ENCODE measurements at regions not wholly inside any gene's neighbourhood (a gene's known extent, or its start where the extent isn't known, plus 50 kb on each side); places are given as distances from the start of the nearest gene placed in this dataset.

- TF ChIP-seq CTCF (IDR thresholded peaks at IDR 0.05) (no peak), EP300 (IDR thresholded peaks at IDR 0.05) (no peak), POLR2AphosphoS5 (IDR thresholded peaks at IDR 0.05) (no peak), POLR2A (IDR thresholded peaks at IDR 0.05) (no peak)
- H3K36me3 ChIP-seq = no peaks in the 10 kb centered on the region
- H3K27me3 ChIP-seq = no peaks in the 10 kb centered on the region
- DNase-seq (ENCODE audit: low spot score in 2 of 2) = no peak
- no peak overlapping the region for H3K4me3 ChIP-seq
- WGBS = 79% methylated on average over 4 of the region's 4 CpGs
- H3K27ac ChIP-seq = no peak overlapping the region
- H3K9me3 ChIP-seq = no peaks in the 10 kb centered on the region
- H3K4me1 ChIP-seq = no peaks in the 10 kb centered on the region
Observed at GRCh38 chr14:37665479-37665878, 70.0 kb downstream of the TTC6 start.

DNA sequence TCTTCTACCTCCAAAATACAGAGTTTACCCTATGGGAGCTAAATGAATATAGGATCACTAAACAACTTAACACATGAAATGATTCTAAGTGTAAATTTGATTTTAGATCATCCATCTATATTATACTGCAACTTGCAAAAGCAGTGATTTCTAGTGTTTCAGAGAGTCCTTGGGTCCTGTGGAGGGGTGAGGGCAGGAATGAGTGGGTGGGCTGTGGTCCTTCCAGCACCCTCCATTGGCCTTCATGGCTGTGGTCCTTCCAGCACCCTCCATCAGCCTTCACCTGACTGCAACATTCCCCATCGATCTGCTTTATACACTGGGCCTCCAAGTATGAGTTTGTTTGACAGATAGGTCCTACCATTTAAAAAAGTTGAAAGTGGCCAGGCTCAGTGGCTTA lies 70.5 kb downstream of the TTC6 start:
- TF ChIP-seq EP300 (IDR thresholded peaks at IDR 0.05) = no peak
- TF ChIP-seq POLR2AphosphoS5 (IDR thresholded peaks at IDR 0.05) = no peak
- TF ChIP-seq CTCF (IDR thresholded peaks at IDR 0.05) = no peak
- no peak for TF ChIP-seq POLR2A (IDR thresholded peaks at IDR 0.05)
- Histone ChIP-seq H3K4me3 (no peak overlapping the region), H3K4me1 (no peaks in the 10 kb centered on the region), H3K27ac (no peak overlapping the region), H3K36me3 (no peaks in the 10 kb centered on the region), H3K9me3 (no peaks in the 10 kb centered on the region), H3K27me3 (no peaks in the 10 kb centered on the region)
- whole genome bisulfite sequencing = 64% methylated on average over 1 of the region's 1 CpG
- DNase-seq (ENCODE audit: low spot score in 2 of 2) = no peak

DNA sequence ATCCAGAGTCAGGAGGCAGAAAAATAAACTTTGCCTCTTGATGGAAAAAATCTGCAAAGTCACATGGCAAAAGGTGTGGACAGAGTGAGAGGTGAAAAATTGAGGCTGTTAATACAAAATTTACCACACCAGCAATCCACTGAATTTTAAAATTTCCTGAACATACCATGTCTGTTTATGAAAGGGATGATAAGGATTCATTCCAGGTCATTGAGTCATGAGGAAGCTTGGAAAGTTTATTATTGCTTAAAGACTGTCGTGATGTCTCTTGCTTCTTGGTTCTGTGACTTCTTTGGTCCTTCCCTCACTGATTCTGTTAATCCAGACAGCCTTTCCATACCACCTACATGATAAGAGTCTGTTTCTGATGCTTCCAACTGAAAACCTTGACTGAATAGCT lies 73.2 kb downstream of the TTC6 start:
- Histone ChIP-seq H3K9me3 (no peaks in the 10 kb centered on the region), H3K36me3 (no peaks in the 10 kb centered on the region), H3K4me3 (no peak overlapping the region), H3K27me3 (no peaks in the 10 kb centered on the region), H3K27ac (no peak overlapping the region), H3K4me1 (no peaks in the 10 kb centered on the region)
- 40% methylated on average over 1 of the region's 1 CpG for WGBS
- no peak for DNase-seq (ENCODE audit: low spot score in 2 of 2)
- TF ChIP-seq EP300 (IDR thresholded peaks at IDR 0.05) (no peak), POLR2AphosphoS5 (IDR thresholded peaks at IDR 0.05) (no peak), POLR2A (IDR thresholded peaks at IDR 0.05) (no peak), CTCF (IDR thresholded peaks at IDR 0.05) (no peak)

DNA sequence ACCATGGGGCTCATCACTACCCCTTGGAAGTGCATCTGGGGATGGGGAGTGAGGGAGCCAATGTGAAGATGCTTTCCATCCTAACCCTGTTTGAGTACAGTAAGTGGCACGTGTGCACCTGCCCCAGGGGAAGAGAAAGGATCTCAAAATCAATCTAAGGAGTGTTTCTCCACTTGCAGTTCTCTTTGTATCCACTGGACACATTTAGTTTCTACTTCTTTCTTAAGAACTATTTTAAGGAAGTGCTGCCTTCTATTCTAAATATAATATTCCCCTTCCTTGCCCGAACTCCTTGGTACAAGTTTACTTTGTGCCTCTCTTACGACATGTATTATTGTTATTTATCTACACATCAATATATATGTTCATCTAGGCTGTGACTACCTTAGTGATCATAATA lies 73.8 kb downstream of the TTC6 start:
- Histone ChIP-seq H3K36me3 (no peaks in the 10 kb centered on the region), H3K4me1 (no peaks in the 10 kb centered on the region), H3K9me3 (no peaks in the 10 kb centered on the region), H3K27ac (no peak overlapping the region), H3K27me3 (no peaks in the 10 kb centered on the region), H3K4me3 (no peak overlapping the region)
- WGBS = 61% methylated on average over 3 of the region's 3 CpGs
- TF ChIP-seq POLR2AphosphoS5 (IDR thresholded peaks at IDR 0.05) (no peak), POLR2A (IDR thresholded peaks at IDR 0.05) (no peak), EP300 (IDR thresholded peaks at IDR 0.05) (no peak)
- no peak for DNase-seq (ENCODE audit: low spot score in 2 of 2)

DNA sequence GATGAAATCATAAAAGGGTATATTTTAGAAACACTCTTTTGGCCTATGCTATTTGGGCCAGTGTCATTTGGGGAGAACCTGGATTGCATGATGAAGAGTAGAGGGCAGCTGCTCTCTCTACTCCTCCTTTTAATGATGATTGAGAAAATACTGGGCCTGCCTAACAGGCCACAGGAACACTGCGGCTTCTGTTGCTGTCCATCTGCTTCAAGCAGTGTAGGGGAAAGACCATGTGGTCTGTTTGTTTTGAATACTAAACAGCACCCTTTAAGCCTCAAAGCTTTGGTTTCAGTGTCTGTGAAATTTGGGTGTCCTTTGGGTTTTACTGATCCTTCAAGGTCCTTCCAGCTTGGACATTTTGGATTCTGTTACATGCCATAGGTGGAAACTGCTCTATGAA lies 78.0 kb downstream of the TTC6 start:
- Histone ChIP-seq H3K4me1 (no peaks in the 10 kb centered on the region), H3K36me3 (no peaks in the 10 kb centered on the region), H3K9me3 (no peaks in the 10 kb centered on the region), H3K27ac (no peak overlapping the region), H3K27me3 (no peaks in the 10 kb centered on the region), H3K4me3 (no peak overlapping the region)
- TF ChIP-seq POLR2AphosphoS5 (IDR thresholded peaks at IDR 0.05) = no peak
- WGBS = 50% methylated on average over 1 of the region's 1 CpG
- no peak for DNase-seq (ENCODE audit: low spot score in 2 of 2)

- no peak for DNase-seq (ENCODE audit: low spot score in 2 of 2)
- Histone ChIP-seq H3K27ac (no peak overlapping the region), H3K27me3 (no peaks in the 10 kb centered on the region), H3K36me3 (no peaks in the 10 kb centered on the region), H3K4me1 (no peaks in the 10 kb centered on the region), H3K4me3 (no peak overlapping the region), H3K9me3 (no peaks in the 10 kb centered on the region)
- no peak for TF ChIP-seq POLR2AphosphoS5 (IDR thresholded peaks at IDR 0.05)
- no peak for TF ChIP-seq POLR2A (IDR thresholded peaks at IDR 0.05)
- TF ChIP-seq CTCF (IDR thresholded peaks at IDR 0.05) = no peak
- TF ChIP-seq EP300 (IDR thresholded peaks at IDR 0.05) = no peak
- WGBS = 73% methylated on average over 3 of the region's 3 CpGs
Observed at GRCh38 chr14:37678916-37679315, 83.5 kb downstream of the TTC6 start.
